ENCODE measurements at regions not wholly inside any gene's neighbourhood (a gene's known extent, or its start where the extent isn't known, plus 50 kb on each side); places are given as distances from the start of the nearest gene placed in this dataset.

DNA sequence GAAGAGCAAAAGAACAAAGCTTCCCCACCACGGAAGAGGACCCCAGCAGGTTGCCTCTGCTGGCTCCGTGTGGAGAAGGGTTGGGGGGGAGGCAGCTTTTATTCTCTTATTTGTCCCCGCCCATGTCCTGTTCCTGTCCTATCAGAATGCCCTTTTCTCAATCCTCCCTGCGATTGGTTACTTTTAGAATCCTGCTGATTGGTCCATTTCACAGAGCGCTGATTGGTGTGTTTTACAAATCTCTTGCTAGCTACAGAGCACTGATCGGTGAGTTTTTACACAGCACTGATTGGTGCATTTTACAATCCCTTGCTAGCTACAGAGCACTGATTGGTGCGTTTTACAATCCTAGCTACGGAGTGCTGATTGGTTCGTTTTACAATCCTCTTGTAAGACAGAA is 100.6 kb upstream of the KLF13 start:
- WGBS: 95% methylated on average over 9 of the region's 9 CpGs
- DNase-seq (ENCODE audit: low spot score in 2 of 2): no peak
- H3K9me3 ChIP-seq: no peaks in the 10 kb centered on the region
- no peak overlapping the region for H3K4me3 ChIP-seq
- no peak for TF ChIP-seq POLR2A (IDR thresholded peaks at IDR 0.05)
- no peak for TF ChIP-seq EP300 (IDR thresholded peaks at IDR 0.05)
- TF ChIP-seq, protein P1, sequence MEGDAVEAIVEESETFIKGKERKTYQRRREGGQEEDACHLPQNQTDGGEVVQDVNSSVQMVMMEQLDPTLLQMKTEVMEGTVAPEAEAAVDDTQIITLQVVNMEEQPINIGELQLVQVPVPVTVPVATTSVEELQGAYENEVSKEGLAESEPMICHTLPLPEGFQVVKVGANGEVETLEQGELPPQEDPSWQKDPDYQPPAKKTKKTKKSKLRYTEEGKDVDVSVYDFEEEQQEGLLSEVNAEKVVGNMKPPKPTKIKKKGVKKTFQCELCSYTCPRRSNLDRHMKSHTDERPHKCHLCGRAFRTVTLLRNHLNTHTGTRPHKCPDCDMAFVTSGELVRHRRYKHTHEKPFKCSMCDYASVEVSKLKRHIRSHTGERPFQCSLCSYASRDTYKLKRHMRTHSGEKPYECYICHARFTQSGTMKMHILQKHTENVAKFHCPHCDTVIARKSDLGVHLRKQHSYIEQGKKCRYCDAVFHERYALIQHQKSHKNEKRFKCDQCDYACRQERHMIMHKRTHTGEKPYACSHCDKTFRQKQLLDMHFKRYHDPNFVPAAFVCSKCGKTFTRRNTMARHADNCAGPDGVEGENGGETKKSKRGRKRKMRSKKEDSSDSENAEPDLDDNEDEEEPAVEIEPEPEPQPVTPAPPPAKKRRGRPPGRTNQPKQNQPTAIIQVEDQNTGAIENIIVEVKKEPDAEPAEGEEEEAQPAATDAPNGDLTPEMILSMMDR (IDR thresholded peaks at IDR 0.05): no peak
- TF ChIP-seq POLR2AphosphoS5 (IDR thresholded peaks at IDR 0.05): no peak
- peaks cover 15% of the 10 kb centered on the region for H3K4me1 ChIP-seq
- H3K27me3 ChIP-seq: peaks cover 3% of the 10 kb centered on the region
- no peak overlapping the region for H3K27ac ChIP-seq
- H3K36me3 ChIP-seq: no peaks in the 10 kb centered on the region

DNA sequence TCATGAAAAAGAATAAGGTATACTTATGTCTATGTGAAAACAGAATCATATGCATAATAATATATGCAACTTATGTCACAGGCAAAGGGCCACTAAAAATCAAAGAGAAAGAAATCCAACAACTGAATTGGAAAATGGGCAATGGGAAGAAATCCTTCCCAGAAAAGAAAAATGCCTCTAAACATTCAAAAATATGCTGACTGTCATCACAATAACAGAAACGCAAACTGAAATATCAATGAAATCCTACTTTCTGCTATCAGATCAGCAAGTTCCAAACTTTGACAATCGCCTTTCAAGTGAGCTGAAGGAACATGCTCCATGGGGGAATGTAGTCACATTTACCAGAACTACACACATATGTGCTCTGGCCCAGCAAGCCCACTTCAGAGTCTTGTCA is 99.4 kb upstream of the KLF13 start:
- H3K27me3 ChIP-seq: peaks cover 3% of the 10 kb centered on the region
- no peak for DNase-seq (ENCODE audit: low spot score in 2 of 2)
- peaks cover 15% of the 10 kb centered on the region for H3K4me1 ChIP-seq
- no peak overlapping the region for H3K27ac ChIP-seq
- H3K9me3 ChIP-seq: no peaks in the 10 kb centered on the region
- no peaks in the 10 kb centered on the region for H3K36me3 ChIP-seq
- WGBS: 80% methylated on average over 2 of the region's 2 CpGs
- no peak overlapping the region for H3K4me3 ChIP-seq
- TF ChIP-seq POLR2AphosphoS5 (IDR thresholded peaks at IDR 0.05): no peak
- no peak for TF ChIP-seq EP300 (IDR thresholded peaks at IDR 0.05)
- TF ChIP-seq, protein P1 (IDR thresholded peaks at IDR 0.05): no peak
- TF ChIP-seq POLR2A (IDR thresholded peaks at IDR 0.05): no peak

DNA sequence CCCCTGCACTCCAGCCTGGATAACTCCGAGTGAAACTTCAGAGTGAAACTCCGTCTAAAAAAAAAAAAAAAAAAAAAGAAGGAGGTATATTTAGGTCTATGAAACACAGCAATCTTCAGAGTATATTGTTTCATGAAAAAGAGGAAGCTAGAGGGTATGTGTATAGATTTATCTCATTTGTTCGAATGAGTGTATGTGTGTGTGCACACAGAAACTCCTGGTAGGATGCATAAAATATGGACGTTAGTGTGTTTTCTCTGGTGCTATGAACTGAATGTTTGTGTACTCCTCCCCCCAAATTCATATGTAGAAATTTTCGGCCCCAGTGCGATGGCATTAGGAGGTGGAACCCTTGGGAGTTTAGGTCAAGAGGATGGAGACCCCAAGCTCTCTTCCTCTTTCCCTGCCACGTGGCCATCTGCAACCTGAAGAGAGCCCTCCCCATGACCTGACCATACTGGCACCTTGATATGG is 98.6 kb upstream of the KLF13 start:
- no peak for DNase-seq (ENCODE audit: low spot score in 2 of 2)
- Histone ChIP-seq H3K27ac (no peak overlapping the region), H3K27me3 (peaks cover 3% of the 10 kb centered on the region), H3K9me3 (no peaks in the 10 kb centered on the region), H3K4me1 (peaks cover 13% of the 10 kb centered on the region), H3K36me3 (no peaks in the 10 kb centered on the region), H3K4me3 (no peak overlapping the region)
- TF ChIP-seq POLR2A (IDR thresholded peaks at IDR 0.05) (no peak), EP300 (IDR thresholded peaks at IDR 0.05) (no peak), POLR2AphosphoS5 (IDR thresholded peaks at IDR 0.05) (no peak)
- TF ChIP-seq, protein P1 (IDR thresholded peaks at IDR 0.05): no peak
- WGBS: 72% methylated on average over 7 of the region's 7 CpGs

DNA sequence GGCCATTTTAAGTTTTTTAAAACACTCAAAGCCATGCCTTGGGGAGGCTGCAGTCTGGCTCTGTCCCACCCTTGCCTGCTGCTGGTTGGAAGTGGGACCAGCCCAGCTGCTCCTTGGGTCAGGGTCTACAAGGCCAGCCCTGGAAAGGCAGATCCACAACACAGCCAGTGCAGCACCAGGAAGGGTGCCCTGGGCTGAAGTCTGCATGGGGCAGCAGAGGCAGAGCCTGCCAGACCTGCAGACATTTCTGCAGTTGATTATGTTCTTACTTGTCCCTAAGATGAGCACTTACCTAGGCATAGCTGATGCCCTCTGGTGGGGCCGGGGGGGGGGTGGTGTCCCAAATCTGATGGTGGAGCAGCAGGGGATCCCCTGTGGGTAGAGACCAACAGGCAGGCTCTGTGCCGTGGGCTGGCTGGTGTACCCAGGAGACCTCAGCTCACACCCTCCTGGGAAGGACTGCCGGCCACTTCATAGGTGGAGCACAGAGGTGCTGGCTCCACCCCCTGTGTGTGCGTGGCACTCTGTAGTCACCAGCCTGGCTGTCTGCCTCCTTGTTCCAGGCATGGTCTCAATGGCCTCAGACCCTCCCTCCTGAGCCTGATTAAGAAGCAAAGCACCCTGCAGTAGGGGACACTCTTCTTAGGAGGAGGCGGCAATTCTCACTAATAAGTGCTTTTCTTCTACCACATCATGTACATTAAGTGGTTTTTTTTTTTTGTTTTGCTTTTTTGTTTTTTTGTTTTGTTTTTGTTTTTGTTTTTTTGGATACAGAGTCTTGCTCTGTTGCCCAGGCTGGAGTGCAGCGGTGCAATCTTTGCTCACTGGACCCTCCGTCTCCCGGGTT is 97.4 kb upstream of the KLF13 start:
- Histone ChIP-seq H3K36me3 (no peaks in the 10 kb centered on the region), H3K4me1 (peaks cover 5% of the 10 kb centered on the region), H3K27ac (no peak overlapping the region), H3K4me3 (no peak overlapping the region), H3K27me3 (peaks cover 3% of the 10 kb centered on the region), H3K9me3 (no peaks in the 10 kb centered on the region)
- 69% methylated on average over 7 of the region's 8 CpGs for WGBS
- TF ChIP-seq POLR2AphosphoS5 (IDR thresholded peaks at IDR 0.05): no peak
- no peak for DNase-seq (ENCODE audit: low spot score in 2 of 2)

DNA sequence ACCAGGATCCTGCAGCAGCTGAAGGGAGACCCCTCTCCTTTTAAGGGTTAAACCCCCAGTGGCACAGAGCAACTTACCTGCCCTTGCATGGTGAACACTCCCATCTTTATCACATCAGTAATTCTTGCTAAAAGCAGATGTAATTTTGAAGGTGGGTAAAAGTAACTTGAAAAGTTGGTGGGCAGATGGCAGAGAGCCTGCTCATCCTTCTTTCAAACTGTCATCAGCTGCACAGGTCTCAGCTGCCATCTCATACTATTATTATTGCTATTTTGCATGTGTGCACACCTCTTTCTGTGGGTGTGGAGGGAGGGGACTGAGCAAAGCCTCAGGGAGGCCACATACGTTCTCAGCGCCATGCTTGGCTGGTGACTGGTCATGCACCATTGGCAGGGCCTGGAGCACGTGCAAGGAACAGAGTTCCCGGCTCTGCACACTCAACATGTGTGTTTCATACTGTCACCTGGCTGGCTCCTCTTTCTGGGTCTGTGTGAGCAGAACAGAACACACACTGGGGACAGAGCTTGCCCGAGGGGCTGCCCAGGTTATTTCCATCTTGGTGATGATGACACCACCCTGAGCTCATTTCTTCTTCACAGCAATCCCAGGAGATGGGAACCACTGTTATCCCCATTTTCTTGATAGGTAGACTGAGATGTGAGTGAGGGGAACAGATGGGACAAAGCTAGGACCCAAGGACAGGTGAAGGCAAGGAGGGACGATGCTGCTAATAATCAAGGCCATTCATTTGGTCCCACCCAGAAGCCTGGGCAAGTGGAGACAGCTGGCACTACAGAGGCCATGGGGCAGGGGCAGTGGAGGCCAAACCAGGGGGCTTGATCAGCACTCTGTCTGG is 95.8 kb upstream of the KLF13 start:
- TF ChIP-seq EP300 (IDR thresholded peaks at IDR 0.05): no peak
- no peak for TF ChIP-seq POLR2A (IDR thresholded peaks at IDR 0.05)
- TF ChIP-seq, protein P1 (IDR thresholded peaks at IDR 0.05): no peak
- no peak for TF ChIP-seq POLR2AphosphoS5 (IDR thresholded peaks at IDR 0.05)
- Histone ChIP-seq H3K4me1 (peaks cover 5% of the 10 kb centered on the region), H3K9me3 (no peaks in the 10 kb centered on the region), H3K36me3 (no peaks in the 10 kb centered on the region), H3K27ac (no peak overlapping the region), H3K27me3 (no peaks in the 10 kb centered on the region), H3K4me3 (no peak overlapping the region)
- WGBS: 62% methylated on average over 6 of the region's 6 CpGs
- DNase-seq (ENCODE audit: low spot score in 2 of 2): no peak

Measured in suprapubic skin (tissue), 4 donors.